Osteocyte (in vitro differentiated cells): ENCODE measurements at regions not wholly inside any gene's neighbourhood (a gene's known extent, or its start where the extent isn't known, plus 50 kb on each side); places are given as distances from the start of the nearest gene placed in this dataset.

Experiments
- DNase-seq: peaks from one replicate; pipeline ENCODE4 v3.0.0; 2021; ENCODE audit warnings: mixed read lengths; ENCODE audit not compliant: unreplicated experiment; ENCODE audit errors: extremely low spot score
- H3K27ac Mint-ChIP-seq: one replicate; pipeline ENCODE4 v1.8.0; 2021; ENCODE audit warnings: mild to moderate bottlenecking, mixed read lengths; ENCODE audit not compliant: unreplicated experiment
- H3K27me3 Mint-ChIP-seq: one replicate; pipeline ENCODE4 v1.8.0; 2021; ENCODE audit warnings: mixed read lengths; ENCODE audit not compliant: unreplicated experiment
- H3K36me3 Mint-ChIP-seq: one replicate; pipeline ENCODE4 v1.8.0; 2021; ENCODE audit warnings: mixed read lengths; ENCODE audit not compliant: unreplicated experiment
- H3K4me1 Mint-ChIP-seq: one replicate; pipeline ENCODE4 v1.8.0; 2021; ENCODE audit warnings: mixed read lengths; ENCODE audit not compliant: unreplicated experiment
- H3K4me3 Mint-ChIP-seq: one replicate; pipeline ENCODE4 v1.8.0; 2021; ENCODE audit warnings: mild to moderate bottlenecking, moderate library complexity, mixed read lengths; ENCODE audit not compliant: unreplicated experiment
- H3K9me3 Mint-ChIP-seq: one replicate; pipeline ENCODE4 v1.8.0; 2021; ENCODE audit warnings: mixed read lengths; ENCODE audit not compliant: unreplicated experiment
- TF ChIP-seq, protein P1 (sequence below): fragments of 200-600 bp; sonication (generic); IDR thresholded peaks from 2 replicates; pipeline ENCODE4 v1.5.0; 2021; ENCODE audit warnings: antibody characterized with exemption, mild to moderate bottlenecking, moderate library complexity

DNA sequence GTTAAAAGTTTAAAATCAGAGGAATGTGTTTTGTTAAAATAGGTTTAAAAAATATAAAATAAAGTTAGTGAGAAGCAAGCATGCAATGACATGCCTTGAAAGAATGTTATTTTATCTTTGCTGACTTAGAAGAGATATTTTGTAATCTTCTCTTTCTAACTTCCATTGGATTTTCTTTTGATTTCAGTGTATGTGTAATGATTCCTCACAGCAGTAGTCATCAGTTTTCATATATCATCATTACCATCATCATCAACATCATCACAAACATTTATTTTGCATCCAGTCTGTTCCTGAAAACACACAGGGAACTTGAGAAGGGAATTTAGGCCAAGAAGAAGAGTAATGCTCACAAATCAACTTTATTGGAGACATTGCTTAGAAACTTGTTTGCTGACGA is 699.6 kb downstream of the TAF11L14 start:
- no peaks in the 10 kb centered on the region for H3K36me3 Mint-ChIP-seq
- H3K4me1 Mint-ChIP-seq, result peaks cover 6% of the 10 kb centered on the region
- peaks cover 28% of the 10 kb centered on the region for H3K27me3 Mint-ChIP-seq
- no peak overlapping the region for H3K4me3 Mint-ChIP-seq
- TF ChIP-seq, protein P1, sequence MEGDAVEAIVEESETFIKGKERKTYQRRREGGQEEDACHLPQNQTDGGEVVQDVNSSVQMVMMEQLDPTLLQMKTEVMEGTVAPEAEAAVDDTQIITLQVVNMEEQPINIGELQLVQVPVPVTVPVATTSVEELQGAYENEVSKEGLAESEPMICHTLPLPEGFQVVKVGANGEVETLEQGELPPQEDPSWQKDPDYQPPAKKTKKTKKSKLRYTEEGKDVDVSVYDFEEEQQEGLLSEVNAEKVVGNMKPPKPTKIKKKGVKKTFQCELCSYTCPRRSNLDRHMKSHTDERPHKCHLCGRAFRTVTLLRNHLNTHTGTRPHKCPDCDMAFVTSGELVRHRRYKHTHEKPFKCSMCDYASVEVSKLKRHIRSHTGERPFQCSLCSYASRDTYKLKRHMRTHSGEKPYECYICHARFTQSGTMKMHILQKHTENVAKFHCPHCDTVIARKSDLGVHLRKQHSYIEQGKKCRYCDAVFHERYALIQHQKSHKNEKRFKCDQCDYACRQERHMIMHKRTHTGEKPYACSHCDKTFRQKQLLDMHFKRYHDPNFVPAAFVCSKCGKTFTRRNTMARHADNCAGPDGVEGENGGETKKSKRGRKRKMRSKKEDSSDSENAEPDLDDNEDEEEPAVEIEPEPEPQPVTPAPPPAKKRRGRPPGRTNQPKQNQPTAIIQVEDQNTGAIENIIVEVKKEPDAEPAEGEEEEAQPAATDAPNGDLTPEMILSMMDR, result no peak
- peaks cover 7% of the 10 kb centered on the region for H3K9me3 Mint-ChIP-seq
- DNase-seq, result no peak
- H3K27ac Mint-ChIP-seq, result no peak overlapping the region

DNA sequence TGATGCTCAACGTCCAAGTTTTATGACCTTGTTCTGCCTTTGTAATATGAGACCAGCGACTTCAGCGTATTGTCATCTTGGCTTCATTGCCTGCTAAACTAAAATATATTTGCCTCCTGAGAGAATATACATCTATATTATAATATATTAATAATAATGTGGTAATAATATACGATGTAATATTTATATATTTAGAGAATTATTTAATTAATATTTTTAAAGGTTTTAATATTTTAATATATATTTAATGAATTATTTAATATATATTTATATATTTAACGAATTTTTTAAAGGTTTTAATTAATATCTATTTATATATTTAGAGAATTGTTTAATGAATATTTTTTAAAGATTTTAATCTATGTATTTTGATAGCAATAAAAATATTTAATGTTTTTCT is 700.7 kb downstream of the TAF11L14 start:
- no peak overlapping the region for H3K4me3 Mint-ChIP-seq
- H3K36me3 Mint-ChIP-seq, result no peaks in the 10 kb centered on the region
- peaks cover 7% of the 10 kb centered on the region for H3K9me3 Mint-ChIP-seq
- no peak for DNase-seq
- peaks cover 33% of the 10 kb centered on the region for H3K27me3 Mint-ChIP-seq
- TF ChIP-seq, protein P1, result no peak
- H3K4me1 Mint-ChIP-seq, result no peaks in the 10 kb centered on the region
- no peak overlapping the region for H3K27ac Mint-ChIP-seq

DNA sequence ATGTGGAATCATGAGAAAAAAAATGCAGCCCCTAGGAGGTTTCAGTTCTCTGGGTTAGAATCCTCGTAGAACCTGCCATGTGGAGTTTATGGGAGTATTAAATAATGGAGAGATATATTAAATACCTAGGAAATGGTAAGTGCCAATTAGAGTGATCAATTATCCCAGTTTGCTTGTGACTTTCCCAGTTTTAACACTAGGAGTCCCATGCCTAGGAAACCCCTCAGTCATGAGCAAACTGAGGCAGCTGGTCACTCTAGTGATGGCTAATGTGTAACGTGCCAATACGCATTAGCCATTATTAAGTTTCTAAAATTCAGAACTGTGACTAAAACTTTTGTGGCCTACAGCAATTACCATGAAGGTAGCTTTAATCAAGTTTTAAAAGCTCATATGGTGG is 720.6 kb downstream of the TAF11L14 start:
- TF ChIP-seq, protein P1, result no peak
- H3K27me3 Mint-ChIP-seq, result peaks cover 25% of the 10 kb centered on the region
- no peaks in the 10 kb centered on the region for H3K4me1 Mint-ChIP-seq

DNA sequence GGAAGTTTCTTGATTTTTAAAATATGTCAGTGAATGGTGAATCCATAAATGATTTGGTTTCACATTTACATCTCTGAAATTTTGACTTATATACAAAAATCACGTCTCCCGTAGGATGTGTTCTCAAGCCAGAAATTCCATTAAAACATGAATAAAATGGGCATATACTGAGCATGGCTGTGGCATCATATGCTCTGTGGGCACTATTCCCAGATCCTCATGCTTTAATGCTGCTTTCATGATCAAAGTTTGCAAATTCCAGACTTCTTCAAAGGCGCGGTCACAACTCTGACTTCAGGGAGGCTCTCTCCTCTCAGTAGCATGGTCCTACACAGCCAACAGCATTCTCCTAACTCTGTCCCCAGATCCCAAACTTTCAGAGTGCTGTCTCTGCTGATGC is 723.2 kb downstream of the TAF11L14 start:
- no peak overlapping the region for H3K4me3 Mint-ChIP-seq
- peaks cover 34% of the 10 kb centered on the region for H3K27me3 Mint-ChIP-seq
- DNase-seq, result no peak
- no peaks in the 10 kb centered on the region for H3K9me3 Mint-ChIP-seq
- TF ChIP-seq, protein P1, result no peak
- no peaks in the 10 kb centered on the region for H3K4me1 Mint-ChIP-seq
- no peaks in the 10 kb centered on the region for H3K36me3 Mint-ChIP-seq
- H3K27ac Mint-ChIP-seq, result no peak overlapping the region

More for the DNA sequence above, 720.6 kb downstream of the TAF11L14 start:
- Mint-ChIP-seq H3K27ac (no peak overlapping the region), H3K4me3 (no peak overlapping the region), H3K36me3 (no peaks in the 10 kb centered on the region), H3K9me3 (no peaks in the 10 kb centered on the region)
- DNase-seq, result no peak

DNA sequence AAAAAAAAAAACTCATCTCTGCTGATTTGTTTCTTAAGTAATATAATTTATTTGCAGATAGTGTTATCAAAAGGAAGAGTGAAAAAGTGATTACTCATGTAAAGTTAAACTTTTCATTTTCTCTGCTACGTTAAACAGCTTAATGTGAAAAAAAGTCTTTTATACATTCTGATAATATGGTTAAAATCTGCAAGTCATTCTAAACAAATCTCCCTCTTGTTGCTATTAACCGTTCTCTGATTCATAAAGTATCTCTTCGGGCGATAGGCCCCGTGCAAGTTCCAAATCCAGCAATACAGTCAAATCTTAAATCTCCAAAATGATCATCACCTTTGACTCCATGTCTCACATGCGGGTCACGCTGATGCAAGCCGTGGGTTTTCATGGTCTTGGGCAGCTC is 732.0 kb downstream of the TAF11L14 start:
- Mint-ChIP-seq H3K4me3 (no peak overlapping the region), H3K27me3 (peaks cover 35% of the 10 kb centered on the region), H3K9me3 (no peaks in the 10 kb centered on the region), H3K27ac (no peak overlapping the region), H3K4me1 (no peaks in the 10 kb centered on the region), H3K36me3 (no peaks in the 10 kb centered on the region)
- TF ChIP-seq, protein P1, result no peak
- DNase-seq, result no peak
